HepG2 (cell line): ENCODE measurements at regions not wholly inside any gene's neighbourhood (a gene's known extent, or its start where the extent isn't known, plus 50 kb on each side); places are given as distances from the start of the nearest gene placed in this dataset.

Experiments
- ATAC-seq: fragments of 200-7000 bp; cut with Tn5 transposase; 3 replicates; pipeline ENCODE4 v1.9.1; 2020; ENCODE audit warnings: mild to moderate bottlenecking, moderate library complexity
- BruUV-seq: library from RNA; stranded (reverse); fragments of 400-500 nt; replicated peaks from 2 replicates; lab custom pipeline; 2021; lab: Mats Ljungman, UMichigan
- CTCF ChIA-PET: fragments of 300-600 bp; formaldehyde crosslinking; extraction: SDS; loops from one replicate; lab custom pipeline; 2021; ENCODE audit warnings: low total read pairs, inconsistent platforms, low intra/inter-chr PET ratio; lab: Yijun Ruan, JAX
- POLR2A ChIA-PET: fragments of 350-600 bp; sonication (Branson Sonifier 250); formaldehyde crosslinking; loops from one replicate; lab custom pipeline; 2020; ENCODE audit warnings: antibody characterized with exemption, inconsistent platforms; lab: Yijun Ruan, JAX
- DNase-seq: peaks from one replicate; pipeline ENCODE4 v3.0.0-alpha.2; 2015; ENCODE audit warnings: low spot score
- FAIRE-seq: peaks from 3 replicates; lab custom pipeline; 2011; peaks lifted over from hg19 to GRCh38; lab: Jason Lieb, UNC
- H2AFZ ChIP-seq: one replicate; pipeline ENCODE4 v1.6.1; 2011; ENCODE audit warnings: low read length, inconsistent platforms
- H3K27ac ChIP-seq: fragments of 300-600 bp; 3 replicates; pipeline ENCODE4 v1.8.0; 2011; ENCODE audit warnings: mixed run types, mild to moderate bottlenecking, mixed read lengths, low read length, inconsistent platforms; ENCODE audit not compliant: insufficient read depth; ENCODE audit errors: extremely low read length
- H3K27me3 ChIP-seq, 2 experiments: fragments of 200-600 bp in 1 of 2; 2 replicates in 1 of 2; 3 replicates in 1 of 2; pipeline versions ENCODE4 v1.6.0 to v1.8.0; 2011; ENCODE audit warnings: low read length in 2 of 2, mild to moderate bottlenecking in 2 of 2, moderate library complexity in 2 of 2, inconsistent platforms in 1 of 2; ENCODE audit not compliant: insufficient read depth in 2 of 2, control insufficient read depth in 1 of 2
- H3K36me3 ChIP-seq, 2 experiments: fragments of 200-600 bp in 1 of 2; replicated peaks in 1 of 2; 2 replicates in 1 of 2; 3 replicates in 1 of 2; pipeline versions ENCODE4 v1.5.1 to v1.8.0; 2011; ENCODE audit warnings: low read length in 2 of 2, inconsistent platforms in 1 of 2; ENCODE audit not compliant: insufficient read depth in 2 of 2, control insufficient read depth in 1 of 2
- H3K4me1 ChIP-seq: 2 replicates; pipeline ENCODE4 v1.5.1; 2012; ENCODE audit warnings: low read length, inconsistent platforms; ENCODE audit not compliant: insufficient read depth
- H3K4me2 ChIP-seq: 2 replicates; pipeline ENCODE4 v1.6.0; 2011; ENCODE audit warnings: low read depth, low read length, inconsistent platforms
- H3K4me3 ChIP-seq, 3 experiments: fragments of 200-600 bp in 1 of 3; sonication (generic), shearing (Covaris generic) in 1 of 3; replicated peaks in 1 of 3; 2 replicates each; pipeline ENCODE4 v1.5.1; 2011 to 2016; ENCODE audit warnings: low read length in 3 of 3, inconsistent platforms in 2 of 3, low read depth in 2 of 3, mild to moderate bottlenecking in 2 of 3, control low read depth in 1 of 3, mixed read lengths in 1 of 3; ENCODE audit not compliant: insufficient read depth in 1 of 3
- H3K79me2 ChIP-seq: one replicate; pipeline ENCODE4 v1.6.1; 2011; ENCODE audit warnings: low read length, inconsistent platforms; ENCODE audit not compliant: insufficient read depth
- H3K9ac ChIP-seq: 2 replicates; pipeline ENCODE4 v1.6.0; 2011; ENCODE audit warnings: mild to moderate bottlenecking, low read depth, low read length, inconsistent platforms; ENCODE audit not compliant: insufficient read depth
- H3K9me3 ChIP-seq: 2 replicates; pipeline ENCODE4 v1.5.1; 2012; ENCODE audit warnings: mild to moderate bottlenecking, low read length
- H4K20me1 ChIP-seq: 2 replicates; pipeline ENCODE4 v1.6.0; 2011; ENCODE audit warnings: inconsistent platforms, mild to moderate bottlenecking, low read length, moderate library complexity; ENCODE audit not compliant: insufficient read depth
- DNMT1 ChIP-seq: sonication (generic); formaldehyde crosslinking; IDR thresholded peaks from 2 replicates; pipeline ENCODE4 v1.5.1; 2020; ENCODE audit warnings: mild to moderate bottlenecking, missing genetic modification reagents
- HMG20B ChIP-seq: conservative IDR thresholded peaks from 2 replicates; pipeline ENCODE4 v1.6.1; 2016; ENCODE audit warnings: missing genetic modification reagents, missing compliant biosample characterization
- HNRNPK ChIP-seq: fragments of 200-400 bp; formaldehyde crosslinking; IDR thresholded peaks from 2 replicates; pipeline ENCODE4 v1.6.1; 2018; ENCODE audit warnings: low read length, low read depth, moderate library complexity, mild to moderate bottlenecking; ENCODE audit not compliant: poor library complexity, severe bottlenecking
- PRPF4 ChIP-seq: fragments of 200-400 bp; formaldehyde crosslinking; IDR thresholded peaks from 2 replicates; pipeline ENCODE4 v1.6.1; 2016; ENCODE audit warnings: low read length, low read depth; ENCODE audit not compliant: poor library complexity, severe bottlenecking
- SALL2 ChIP-seq: sonication (generic); formaldehyde crosslinking; IDR thresholded peaks from 2 replicates; pipeline ENCODE4 v1.8.1; 2023; ENCODE audit warnings: mild to moderate bottlenecking, missing genetic modification reagents, inconsistent platforms
- TBP ChIP-seq: sonication (generic); formaldehyde crosslinking; IDR thresholded peaks from 2 replicates; pipeline ENCODE4 v1.5.0; 2020; ENCODE audit warnings: missing genetic modification reagents
- ZNF354B ChIP-seq: sonication (generic); formaldehyde crosslinking; IDR thresholded peaks from 2 replicates; pipeline ENCODE4 v1.8.0; 2022; ENCODE audit warnings: mild to moderate bottlenecking, missing genetic modification reagents
- ZNF563 ChIP-seq: sonication (generic); formaldehyde crosslinking; IDR thresholded peaks from 2 replicates; pipeline ENCODE4 v1.8.0; 2022; ENCODE audit warnings: mild to moderate bottlenecking, moderate library complexity, missing genetic modification reagents
- ZNF569 ChIP-seq: sonication (generic); formaldehyde crosslinking; IDR thresholded peaks from 2 replicates; pipeline ENCODE4 v1.5.0; 2020; ENCODE audit warnings: mild to moderate bottlenecking, missing genetic modification reagents, moderate library complexity, borderline replicate concordance
- WGBS: methylation state at CpG from one replicate; pipeline ENCODE4 v1.1.6; 2017; ENCODE audit warnings: low lambda C conversion rate; 5-methylcytosine and 5-hydroxymethylcytosine counted together
- in situ Hi-C: cut with HindIII; loops from 2 replicates; pipeline ENCODE4 v1.10.0; 2017; ENCODE audit warnings: low pct_unique_long_range_greater_than_20kb; ENCODE audit not compliant: extremely low pct_ligation_motif_present
- intact Hi-C: fragments of 100-400 bp; cut with micrococcal nuclease; formaldehyde crosslinking; loops from one replicate; pipeline ENCODE4 v1.10.0; 2022; ENCODE audit not compliant: unreplicated experiment
- TF ChIP-seq, protein P1 (sequence below): sonication (generic); formaldehyde crosslinking; IDR thresholded peaks from 2 replicates; pipeline ENCODE4 v1.8.1; 2023; ENCODE audit warnings: mild to moderate bottlenecking, missing genetic modification reagents
- TF ChIP-seq, protein P2 (sequence below): IDR thresholded peaks from 2 replicates; pipeline ENCODE4 v1.6.1; 2016; ENCODE audit warnings: low read depth, control low read depth
- TF ChIP-seq, protein P3 (sequence below): sonication (generic); formaldehyde crosslinking; IDR thresholded peaks from 2 replicates; pipeline ENCODE4 v1.4.0; 2020; ENCODE audit warnings: missing genetic modification reagents, mild to moderate bottlenecking, borderline replicate concordance
- TF ChIP-seq, protein P4 (sequence below): sonication (generic); formaldehyde crosslinking; conservative IDR thresholded peaks from 2 replicates; pipeline ENCODE4 v1.8.0; 2022; ENCODE audit warnings: missing genetic modification reagents

DNA sequence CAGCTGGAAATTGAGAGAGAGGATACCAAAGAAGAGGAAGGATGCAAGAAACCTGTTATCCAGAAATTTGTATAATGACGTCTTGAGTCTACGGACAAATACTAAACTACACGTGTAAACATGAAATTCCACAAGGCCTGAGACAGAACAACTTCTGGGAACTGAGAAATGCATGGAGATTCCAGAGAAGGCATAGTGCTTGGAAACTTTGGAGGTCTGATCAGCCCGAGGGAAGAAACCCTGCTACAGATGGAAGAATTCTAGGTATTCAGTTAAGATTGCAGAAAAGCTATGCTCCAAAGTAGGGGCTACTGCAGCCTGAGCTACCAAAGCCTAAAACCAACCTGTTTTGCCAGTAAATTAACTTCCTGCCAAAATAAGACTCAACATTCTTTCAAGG lies 120.4 kb downstream of the PDCL3 start (continued):
- TF ChIP-seq, protein P1, sequence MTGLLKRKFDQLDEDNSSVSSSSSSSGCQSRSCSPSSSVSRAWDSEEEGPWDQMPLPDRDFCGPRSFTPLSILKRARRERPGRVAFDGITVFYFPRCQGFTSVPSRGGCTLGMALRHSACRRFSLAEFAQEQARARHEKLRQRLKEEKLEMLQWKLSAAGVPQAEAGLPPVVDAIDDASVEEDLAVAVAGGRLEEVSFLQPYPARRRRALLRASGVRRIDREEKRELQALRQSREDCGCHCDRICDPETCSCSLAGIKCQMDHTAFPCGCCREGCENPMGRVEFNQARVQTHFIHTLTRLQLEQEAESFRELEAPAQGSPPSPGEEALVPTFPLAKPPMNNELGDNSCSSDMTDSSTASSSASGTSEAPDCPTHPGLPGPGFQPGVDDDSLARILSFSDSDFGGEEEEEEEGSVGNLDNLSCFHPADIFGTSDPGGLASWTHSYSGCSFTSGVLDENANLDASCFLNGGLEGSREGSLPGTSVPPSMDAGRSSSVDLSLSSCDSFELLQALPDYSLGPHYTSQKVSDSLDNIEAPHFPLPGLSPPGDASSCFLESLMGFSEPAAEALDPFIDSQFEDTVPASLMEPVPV (CRISPR knock-in tag), result no peak
- TF ChIP-seq TBP (CRISPR knock-in tag), result no peak

DNA sequence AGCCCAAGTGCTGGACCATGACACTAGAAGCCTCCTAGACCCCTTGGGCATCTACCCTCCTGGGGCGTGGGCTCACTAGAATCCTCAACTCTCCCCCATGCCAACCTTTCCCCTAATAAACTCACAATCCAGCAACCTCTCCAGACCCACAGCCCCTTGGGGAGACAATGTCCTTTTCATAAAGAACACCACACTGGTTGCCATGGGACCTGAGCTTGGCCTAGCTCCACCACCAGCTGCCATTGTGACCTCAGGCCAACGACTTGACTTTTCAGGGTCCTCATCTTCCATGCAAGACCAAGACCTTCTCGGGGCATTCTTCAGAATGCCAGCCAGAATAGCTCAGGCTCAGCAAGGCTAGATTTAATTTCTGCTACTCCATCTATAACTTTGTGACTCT lies 128.1 kb upstream of the NPAS2 start:
- 6% methylated on average over 3 of the region's 3 CpGs for WGBS
- TF ChIP-seq SALL2 (CRISPR knock-in tag), result no peak
- TF ChIP-seq ZNF354B (CRISPR knock-in tag), result no peak
- TF ChIP-seq, protein P2, sequence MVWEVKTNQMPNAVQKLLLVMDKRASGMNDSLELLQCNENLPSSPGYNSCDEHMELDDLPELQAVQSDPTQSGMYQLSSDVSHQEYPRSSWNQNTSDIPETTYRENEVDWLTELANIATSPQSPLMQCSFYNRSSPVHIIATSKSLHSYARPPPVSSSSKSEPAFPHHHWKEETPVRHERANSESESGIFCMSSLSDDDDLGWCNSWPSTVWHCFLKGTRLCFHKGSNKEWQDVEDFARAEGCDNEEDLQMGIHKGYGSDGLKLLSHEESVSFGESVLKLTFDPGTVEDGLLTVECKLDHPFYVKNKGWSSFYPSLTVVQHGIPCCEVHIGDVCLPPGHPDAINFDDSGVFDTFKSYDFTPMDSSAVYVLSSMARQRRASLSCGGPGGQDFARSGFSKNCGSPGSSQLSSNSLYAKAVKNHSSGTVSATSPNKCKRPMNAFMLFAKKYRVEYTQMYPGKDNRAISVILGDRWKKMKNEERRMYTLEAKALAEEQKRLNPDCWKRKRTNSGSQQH (CRISPR knock-in tag), result no peak
- TF ChIP-seq TBP (CRISPR knock-in tag), result no peak
- TF ChIP-seq HMG20B (CRISPR knock-in tag), result no peak
- TF ChIP-seq, protein P3, sequence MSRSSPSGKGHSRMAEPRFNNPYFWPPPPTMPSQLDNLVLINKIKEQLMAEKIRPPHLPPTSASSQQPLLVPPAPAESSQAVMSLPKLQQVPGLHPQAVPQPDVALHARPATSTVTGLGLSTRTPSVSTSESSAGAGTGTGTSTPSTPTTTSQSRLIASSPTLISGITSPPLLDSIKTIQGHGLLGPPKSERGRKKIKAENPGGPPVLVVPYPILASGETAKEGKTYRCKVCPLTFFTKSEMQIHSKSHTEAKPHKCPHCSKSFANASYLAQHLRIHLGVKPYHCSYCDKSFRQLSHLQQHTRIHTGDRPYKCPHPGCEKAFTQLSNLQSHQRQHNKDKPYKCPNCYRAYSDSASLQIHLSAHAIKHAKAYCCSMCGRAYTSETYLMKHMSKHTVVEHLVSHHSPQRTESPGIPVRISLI, result no peak
- TF ChIP-seq, protein P4, sequence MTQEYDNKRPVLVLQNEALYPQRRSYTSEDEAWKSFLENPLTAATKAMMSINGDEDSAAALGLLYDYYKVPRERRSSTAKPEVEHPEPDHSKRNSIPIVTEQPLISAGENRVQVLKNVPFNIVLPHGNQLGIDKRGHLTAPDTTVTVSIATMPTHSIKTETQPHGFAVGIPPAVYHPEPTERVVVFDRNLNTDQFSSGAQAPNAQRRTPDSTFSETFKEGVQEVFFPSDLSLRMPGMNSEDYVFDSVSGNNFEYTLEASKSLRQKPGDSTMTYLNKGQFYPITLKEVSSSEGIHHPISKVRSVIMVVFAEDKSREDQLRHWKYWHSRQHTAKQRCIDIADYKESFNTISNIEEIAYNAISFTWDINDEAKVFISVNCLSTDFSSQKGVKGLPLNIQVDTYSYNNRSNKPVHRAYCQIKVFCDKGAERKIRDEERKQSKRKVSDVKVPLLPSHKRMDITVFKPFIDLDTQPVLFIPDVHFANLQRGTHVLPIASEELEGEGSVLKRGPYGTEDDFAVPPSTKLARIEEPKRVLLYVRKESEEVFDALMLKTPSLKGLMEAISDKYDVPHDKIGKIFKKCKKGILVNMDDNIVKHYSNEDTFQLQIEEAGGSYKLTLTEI, result no peak
- no peak for TF ChIP-seq DNMT1 (CRISPR knock-in tag)
- TF ChIP-seq ZNF563 (CRISPR knock-in tag), result no peak
- no peak for TF ChIP-seq PRPF4
- no peak for TF ChIP-seq HNRNPK
- no peak for TF ChIP-seq ZNF569
- ATAC-seq (no peak), FAIRE-seq (no peak), DNase-seq (no peak)
- Histone ChIP-seq H3K4me2 (no peak overlapping the region), H4K20me1 (no peaks in the 10 kb centered on the region), H3K9ac (no peak overlapping the region), H3K27me3 (peaks cover 0 to 21% of the 10 kb centered on the region in 2 experiments; a peak in 2 of 5 replicates), H3K9me3 (peaks cover 9% of the 10 kb centered on the region; the same call in 1 of the 2 replicates), H3K27ac (no peak overlapping the region), H3K36me3 (no peaks in the 10 kb centered on the region), H3K4me3 (no peak overlapping the region), H3K4me1 (peaks cover 13% of the 10 kb centered on the region), H2AFZ (no peak overlapping the region), H3K79me2 (no peaks in the 10 kb centered on the region)
- ChIA-PET POLR2A (interaction anchor here (1.0 kb wide), 1 partner anchor 89 kb away, joined by 3 read pairs; no protein-coding TSS in a partner anchor), CTCF (no interaction called here)
- intact Hi-C loops (no loop called here), in situ Hi-C loops (no loop called here)
- BruUV-seq, result no TSS peak
